ENCODE measurements at regions not wholly inside any gene's neighbourhood (a gene's known extent, or its start where the extent isn't known, plus 50 kb on each side); places are given as distances from the start of the nearest gene placed in this dataset.
"Not testable (repeated sequence)": the region's sequence is repeated elsewhere in the genome, so short reads cannot be mapped to it uniquely, and the experiment has no call there.

- Mint-ChIP-seq H3K27me3 (ENCODE audit: low read depth) (peaks cover 31% of the 10 kb centered on the region), H3K4me1 (ENCODE audit: low read depth) (peaks cover 5% of the 10 kb centered on the region), H3K4me3 (no peak overlapping the region), H3K27ac (no peak overlapping the region), H3K9me3 (peaks cover 2% of the 10 kb centered on the region), H3K36me3 (ENCODE audit: low read depth) (no peaks in the 10 kb centered on the region)
- DNase-seq, result no peak
- CTCF ChIA-PET, result no interaction called here
- intact Hi-C loops (cut with micrococcal nuclease), result no loop called here
Observed at GRCh38 chr3:22372292-22373062, 621.5 kb upstream of the ZNF385D start.

- peaks cover 1% of the 10 kb centered on the region for H3K9me3 Mint-ChIP-seq
- H3K4me1 Mint-ChIP-seq (ENCODE audit: low read depth), result peaks cover 5% of the 10 kb centered on the region
- no peaks in the 10 kb centered on the region for H3K36me3 Mint-ChIP-seq (ENCODE audit: low read depth)
- no peak overlapping the region for H3K4me3 Mint-ChIP-seq
- CTCF ChIA-PET, result no interaction called here
- H3K27me3 Mint-ChIP-seq (ENCODE audit: low read depth), result peaks cover 31% of the 10 kb centered on the region
- H3K27ac Mint-ChIP-seq, result no peak overlapping the region
- no peak for DNase-seq
- intact Hi-C loops (cut with micrococcal nuclease), result no loop called here
Observed at GRCh38 chr3:22373182-22373581, 622.2 kb upstream of the ZNF385D start.

- H3K36me3 Mint-ChIP-seq (ENCODE audit: low read depth), result no peaks in the 10 kb centered on the region
- intact Hi-C loops (cut with micrococcal nuclease), result no loop called here
- no peak overlapping the region for H3K4me3 Mint-ChIP-seq
- DNase-seq, result no peak
- H3K27ac Mint-ChIP-seq, result no peak overlapping the region
- H3K9me3 Mint-ChIP-seq, result peaks cover 1% of the 10 kb centered on the region
- H3K27me3 Mint-ChIP-seq (ENCODE audit: low read depth), result peaks cover 31% of the 10 kb centered on the region
- CTCF ChIA-PET, result no interaction called here
- H3K4me1 Mint-ChIP-seq (ENCODE audit: low read depth), result peaks cover 5% of the 10 kb centered on the region
Observed at GRCh38 chr3:22373827-22374226, 622.8 kb upstream of the ZNF385D start.

DNA sequence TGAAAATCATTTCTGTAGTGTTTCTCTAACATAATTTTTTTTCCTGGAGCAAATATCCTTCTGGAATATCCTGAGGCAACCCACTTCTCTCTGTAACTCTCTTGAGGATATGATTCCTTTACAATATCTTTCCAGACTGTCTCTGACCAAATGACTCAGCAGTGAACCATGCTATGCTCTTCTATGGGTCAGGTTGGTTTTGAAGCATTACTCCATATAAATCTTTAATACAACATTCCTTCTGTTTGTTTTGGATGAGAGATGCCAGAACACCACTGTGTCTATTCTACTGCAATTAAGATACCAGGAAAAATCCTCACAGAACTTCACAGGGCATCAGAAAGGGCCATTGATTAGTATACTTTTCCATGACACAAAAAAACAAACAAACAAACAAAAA, 626.4 kb upstream of the ZNF385D start:
- DNase-seq, result no peak
- H3K27ac Mint-ChIP-seq, result no peak overlapping the region
- CTCF ChIA-PET, result no interaction called here
- H3K4me1 Mint-ChIP-seq (ENCODE audit: low read depth), result peaks cover 2% of the 10 kb centered on the region
- intact Hi-C loops (cut with micrococcal nuclease), result no loop called here
- H3K27me3 Mint-ChIP-seq (ENCODE audit: low read depth), result peaks cover 14% of the 10 kb centered on the region
- peaks cover 3% of the 10 kb centered on the region for H3K9me3 Mint-ChIP-seq
- H3K4me3 Mint-ChIP-seq, result no peak overlapping the region
- no peaks in the 10 kb centered on the region for H3K36me3 Mint-ChIP-seq (ENCODE audit: low read depth)

DNA sequence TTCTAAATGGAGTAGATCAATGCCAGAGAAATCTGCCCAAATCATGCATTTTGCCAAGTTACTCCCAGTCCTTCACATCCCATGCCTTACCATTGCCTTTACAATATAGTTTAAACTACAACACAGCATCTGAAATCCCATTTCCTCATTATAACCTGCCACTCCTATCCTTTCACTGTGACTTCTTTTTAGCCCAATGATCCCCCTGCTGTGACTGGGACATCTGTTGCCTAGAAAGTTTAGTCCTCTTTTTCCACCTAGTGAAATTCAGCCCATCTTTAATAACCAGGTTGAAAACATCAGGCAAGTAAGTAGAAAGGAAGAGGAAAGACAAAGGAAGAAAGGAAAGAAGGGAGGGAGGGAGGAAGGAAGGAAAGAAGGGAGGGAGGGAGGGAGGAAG, 627.9 kb upstream of the ZNF385D start:
- Mint-ChIP-seq H3K27ac (no peak overlapping the region), H3K27me3 (ENCODE audit: low read depth) (peaks cover 3% of the 10 kb centered on the region), H3K4me1 (ENCODE audit: low read depth) (no peaks in the 10 kb centered on the region), H3K36me3 (ENCODE audit: low read depth) (no peaks in the 10 kb centered on the region), H3K9me3 (peaks cover 3% of the 10 kb centered on the region), H3K4me3 (no peak overlapping the region)
- intact Hi-C loops (cut with micrococcal nuclease), result no loop called here
- CTCF ChIA-PET, result no interaction called here
- DNase-seq, result no peak

DNA sequence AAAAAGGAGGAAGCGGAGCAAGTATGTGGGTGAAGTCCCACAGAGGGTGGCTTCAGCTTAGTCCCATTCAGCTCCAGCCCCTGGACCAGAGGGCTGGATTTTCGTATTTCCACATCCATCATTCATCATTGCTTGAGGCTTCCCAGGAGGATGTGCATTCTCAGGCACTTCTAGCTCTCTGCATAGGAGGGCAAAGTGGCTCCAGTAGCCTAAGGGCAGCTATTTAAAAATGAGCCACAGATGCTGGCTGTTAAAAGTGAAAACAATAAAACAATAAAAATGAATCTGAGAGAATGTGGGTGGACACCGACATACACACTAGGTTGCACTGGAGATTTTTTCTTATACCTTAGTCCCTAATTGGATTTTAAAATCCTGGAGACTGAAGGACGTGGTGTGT, 629.2 kb upstream of the ZNF385D start:
- CTCF ChIA-PET, result no interaction called here
- H3K27me3 Mint-ChIP-seq (ENCODE audit: low read depth), result no peaks in the 10 kb centered on the region
- peaks cover 5% of the 10 kb centered on the region for H3K9me3 Mint-ChIP-seq
- intact Hi-C loops (cut with micrococcal nuclease), result no loop called here
- H3K4me1 Mint-ChIP-seq (ENCODE audit: low read depth), result no peaks in the 10 kb centered on the region
- no peak overlapping the region for H3K4me3 Mint-ChIP-seq
- no peak for DNase-seq
- H3K36me3 Mint-ChIP-seq (ENCODE audit: low read depth), result no peaks in the 10 kb centered on the region
- H3K27ac Mint-ChIP-seq, result no peak overlapping the region

GRCh38 chr3:22381564-22381963, 630.6 kb upstream of the ZNF385D start:
- CTCF ChIA-PET, result not testable (repeated sequence)

GRCh38 chr3:22383285-22383684, 632.3 kb upstream of the ZNF385D start:
- Mint-ChIP-seq H3K27ac (no peak overlapping the region), H3K4me3 (no peak overlapping the region), H3K4me1 (ENCODE audit: low read depth) (no peaks in the 10 kb centered on the region), H3K36me3 (ENCODE audit: low read depth) (no peaks in the 10 kb centered on the region), H3K9me3 (peaks cover 5% of the 10 kb centered on the region), H3K27me3 (ENCODE audit: low read depth) (no peaks in the 10 kb centered on the region)
- intact Hi-C loops (cut with micrococcal nuclease), result no loop called here
- CTCF ChIA-PET, result interaction anchor here (0.7 kb wide), 1 partner anchor 617 kb away, joined by 3 read pairs; no protein-coding TSS in a partner anchor
- DNase-seq, result no peak

More at GRCh38 chr3:22381564-22381963, 630.6 kb upstream of the ZNF385D start:
- H3K4me3 Mint-ChIP-seq; H3K27me3 Mint-ChIP-seq (ENCODE audit: low read depth); H3K4me1 Mint-ChIP-seq (ENCODE audit: low read depth); H3K36me3 Mint-ChIP-seq (ENCODE audit: low read depth); DNase-seq; intact Hi-C loops (cut with micrococcal nuclease); H3K9me3 Mint-ChIP-seq; H3K27ac Mint-ChIP-seq: not testable (repeated sequence)

DNA sequence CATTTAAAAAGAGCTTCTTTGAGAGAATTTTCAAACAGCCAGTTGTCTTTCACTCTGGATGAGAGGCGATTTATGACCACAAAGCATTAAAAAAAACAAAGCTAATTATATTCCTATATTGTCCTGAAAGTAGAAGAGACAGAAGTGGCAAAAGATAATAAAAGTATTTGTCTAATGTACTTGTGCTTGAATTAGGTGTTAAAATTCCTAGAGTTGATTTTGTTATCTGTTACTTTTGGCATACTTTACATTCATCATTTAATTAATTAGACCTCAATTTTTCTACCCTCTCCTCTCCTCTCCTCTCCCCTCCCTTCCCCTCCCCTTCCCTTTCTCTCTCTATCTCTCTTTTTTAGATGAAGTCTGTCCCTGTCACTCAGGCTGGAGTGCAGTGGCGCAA, 635.1 kb upstream of the ZNF385D start:
- H3K4me1 Mint-ChIP-seq (ENCODE audit: low read depth), result no peaks in the 10 kb centered on the region
- no peak overlapping the region for H3K4me3 Mint-ChIP-seq
- CTCF ChIA-PET, result no interaction called here
- no peaks in the 10 kb centered on the region for H3K36me3 Mint-ChIP-seq (ENCODE audit: low read depth)
- intact Hi-C loops (cut with micrococcal nuclease), result no loop called here
- H3K27me3 Mint-ChIP-seq (ENCODE audit: low read depth), result no peaks in the 10 kb centered on the region
- peaks cover 3% of the 10 kb centered on the region for H3K9me3 Mint-ChIP-seq
- no peak overlapping the region for H3K27ac Mint-ChIP-seq
- no peak for DNase-seq

DNA sequence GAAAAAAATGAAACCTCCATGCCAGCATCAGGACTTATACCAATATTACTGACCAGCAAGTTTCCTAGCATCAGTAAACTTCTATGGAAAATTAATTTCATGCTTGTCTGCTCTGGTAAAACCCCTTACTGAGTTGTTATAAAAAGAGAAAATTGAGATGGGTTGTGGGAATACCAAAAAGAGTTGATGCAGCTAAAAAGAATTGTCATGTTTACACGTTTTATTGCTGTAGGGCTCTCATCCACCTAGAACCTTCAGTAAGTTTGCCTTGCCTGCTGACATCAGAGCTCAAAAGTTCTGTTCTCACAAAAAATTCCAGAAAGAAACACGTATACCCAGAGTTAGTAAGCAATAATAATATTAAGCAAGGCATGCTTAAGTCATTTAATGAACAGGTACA, 641.3 kb upstream of the ZNF385D start:
- DNase-seq, result no peak
- Mint-ChIP-seq H3K27me3 (ENCODE audit: low read depth) (no peaks in the 10 kb centered on the region), H3K9me3 (peaks cover 5% of the 10 kb centered on the region), H3K4me1 (ENCODE audit: low read depth) (no peaks in the 10 kb centered on the region), H3K36me3 (ENCODE audit: low read depth) (no peaks in the 10 kb centered on the region), H3K27ac (no peak overlapping the region), H3K4me3 (no peak overlapping the region)
- CTCF ChIA-PET, result no interaction called here
- intact Hi-C loops (cut with micrococcal nuclease), result no loop called here

- DNase-seq, result no peak
- H3K36me3 Mint-ChIP-seq (ENCODE audit: low read depth), result no peaks in the 10 kb centered on the region
- CTCF ChIA-PET, result no interaction called here
- H3K9me3 Mint-ChIP-seq, result peaks cover 7% of the 10 kb centered on the region
- no peaks in the 10 kb centered on the region for H3K27me3 Mint-ChIP-seq (ENCODE audit: low read depth)
- no peaks in the 10 kb centered on the region for H3K4me1 Mint-ChIP-seq (ENCODE audit: low read depth)
- H3K27ac Mint-ChIP-seq, result no peak overlapping the region
- H3K4me3 Mint-ChIP-seq, result no peak overlapping the region
- intact Hi-C loops (cut with micrococcal nuclease), result no loop called here
Observed at GRCh38 chr3:22392859-22393258, 641.8 kb upstream of the ZNF385D start.

GRCh38 chr3:22399566-22399965, 648.6 kb upstream of the ZNF385D start:
- H3K27me3 Mint-ChIP-seq (ENCODE audit: low read depth), result no peaks in the 10 kb centered on the region
- peaks cover 10% of the 10 kb centered on the region for H3K9me3 Mint-ChIP-seq
- no peaks in the 10 kb centered on the region for H3K4me1 Mint-ChIP-seq (ENCODE audit: low read depth)
- DNase-seq, result no peak
- H3K4me3 Mint-ChIP-seq, result no peak overlapping the region
- intact Hi-C loops (cut with micrococcal nuclease), result no loop called here
- no peaks in the 10 kb centered on the region for H3K36me3 Mint-ChIP-seq (ENCODE audit: low read depth)
- H3K27ac Mint-ChIP-seq, result no peak overlapping the region
- CTCF ChIA-PET, result no interaction called here

DNA sequence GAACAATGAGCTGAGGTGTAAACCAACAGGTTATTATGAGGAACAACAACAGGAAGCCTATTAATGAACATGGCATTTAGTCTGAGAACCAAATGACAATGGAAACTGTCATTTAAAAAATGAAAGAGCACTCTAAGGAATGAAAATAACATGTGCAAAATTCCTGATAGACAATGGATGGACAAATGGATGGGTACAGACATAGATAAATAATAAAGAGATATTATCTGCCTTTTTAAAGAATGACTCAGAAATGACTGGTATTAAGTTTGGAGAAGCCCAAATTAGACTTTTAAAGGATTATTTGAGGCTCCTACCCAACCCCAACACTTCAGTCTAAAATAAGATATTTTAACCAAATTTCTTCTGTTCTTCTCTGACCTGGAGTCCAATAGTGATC, 650.5 kb upstream of the ZNF385D start:
- Mint-ChIP-seq H3K4me1 (ENCODE audit: low read depth) (no peaks in the 10 kb centered on the region), H3K27me3 (ENCODE audit: low read depth) (no peaks in the 10 kb centered on the region)
- CTCF ChIA-PET, result no interaction called here

More for the DNA sequence above, 650.5 kb upstream of the ZNF385D start:
- Mint-ChIP-seq H3K9me3 (peaks cover 6% of the 10 kb centered on the region), H3K27ac (no peak overlapping the region), H3K36me3 (ENCODE audit: low read depth) (no peaks in the 10 kb centered on the region), H3K4me3 (no peak overlapping the region)
- no peak for DNase-seq
- intact Hi-C loops (cut with micrococcal nuclease), result no loop called here
